Osteoblast (primary cell): ENCODE measurements at regions not wholly inside any gene's neighbourhood (a gene's known extent, or its start where the extent isn't known, plus 50 kb on each side); places are given as distances from the start of the nearest gene placed in this dataset.

Experiments
- DNase-seq: peaks from one replicate; pipeline ENCODE4 v3.0.0; 2011; ENCODE audit warnings: low spot score, mixed read lengths; ENCODE audit not compliant: insufficient read length; ENCODE audit errors: missing footprints
- H2AFZ ChIP-seq: 2 replicates; pipeline ENCODE4 v1.6.0; 2011; ENCODE audit warnings: mild to moderate bottlenecking, low read length
- H3K27ac ChIP-seq: 2 replicates; pipeline ENCODE4 v1.5.1; 2011; ENCODE audit warnings: mild to moderate bottlenecking, low read depth, low read length, moderate library complexity
- H3K27me3 ChIP-seq: 2 replicates; pipeline ENCODE4 v1.6.0; 2012; ENCODE audit warnings: mild to moderate bottlenecking, control low read depth, inconsistent platforms, low read length, moderate library complexity; ENCODE audit not compliant: insufficient read depth
- H3K36me3 ChIP-seq: 2 replicates; pipeline ENCODE4 v1.5.1; 2011; ENCODE audit warnings: mild to moderate bottlenecking, low read length, control low read depth, moderate library complexity; ENCODE audit not compliant: insufficient read depth
- H3K4me1 ChIP-seq: 2 replicates; pipeline ENCODE4 v1.5.1; 2011; ENCODE audit warnings: mild to moderate bottlenecking, low read length, control low read depth, moderate library complexity; ENCODE audit not compliant: insufficient read depth
- H3K4me2 ChIP-seq: 2 replicates; pipeline ENCODE4 v1.6.0; 2011; ENCODE audit warnings: mild to moderate bottlenecking, low read length; ENCODE audit not compliant: insufficient read depth
- H3K4me3 ChIP-seq: fragments of 200-600 bp; sonication (generic); 3 replicates; pipeline ENCODE4 v1.5.1; 2012; ENCODE audit warnings: mild to moderate bottlenecking, low read length, inconsistent platforms; ENCODE audit not compliant: insufficient read depth
- H3K79me2 ChIP-seq: 2 replicates; pipeline ENCODE4 v1.6.0; 2012; ENCODE audit warnings: mild to moderate bottlenecking, low read length, control low read depth, inconsistent platforms; ENCODE audit not compliant: insufficient read depth
- H3K9me3 ChIP-seq: 2 replicates; pipeline ENCODE4 v1.5.1; 2011; ENCODE audit warnings: low read depth, low read length, control low read depth
- H4K20me1 ChIP-seq: 2 replicates; pipeline ENCODE4 v1.6.0; 2012; ENCODE audit warnings: mild to moderate bottlenecking, low read length, control low read depth; ENCODE audit not compliant: insufficient read depth
- CTCF ChIP-seq: IDR thresholded peaks from 2 replicates; pipeline ENCODE4 v1.5.1; 2011; ENCODE audit warnings: mild to moderate bottlenecking, low read depth, low read length, moderate library complexity; ENCODE audit errors: extremely low read depth

DNA sequence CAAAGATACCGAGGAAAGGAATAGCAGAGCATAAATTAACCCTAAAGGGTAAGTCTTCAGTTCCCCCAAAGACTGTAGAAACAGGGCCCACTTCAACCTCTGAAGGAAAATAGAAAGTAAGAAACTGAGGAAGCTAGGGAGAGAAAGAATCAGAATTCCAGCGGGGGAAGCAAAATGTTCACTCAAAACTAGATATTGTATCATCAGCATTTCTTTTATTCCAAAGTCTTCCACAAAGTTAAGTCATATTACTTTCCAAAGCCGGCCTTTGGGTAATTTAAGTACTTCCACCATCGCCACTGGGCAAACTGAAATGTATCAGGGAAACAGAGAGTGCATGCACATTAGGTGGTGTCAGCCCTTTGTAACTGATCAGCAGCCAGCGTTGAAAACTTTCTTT lies 88.3 kb downstream of the RSL24D1 start:
- no peak overlapping the region for H2AFZ ChIP-seq
- H4K20me1 ChIP-seq = no peaks in the 10 kb centered on the region
- no peak overlapping the region for H3K27ac ChIP-seq
- H3K79me2 ChIP-seq = no peaks in the 10 kb centered on the region
- no peak for DNase-seq
- no peak for TF ChIP-seq CTCF
- no peaks in the 10 kb centered on the region for H3K4me1 ChIP-seq
- H3K36me3 ChIP-seq = no peaks in the 10 kb centered on the region
- H3K4me3 ChIP-seq = no peak overlapping the region
- no peak overlapping the region for H3K4me2 ChIP-seq
- H3K9me3 ChIP-seq = no peaks in the 10 kb centered on the region
- H3K27me3 ChIP-seq = no peaks in the 10 kb centered on the region

DNA sequence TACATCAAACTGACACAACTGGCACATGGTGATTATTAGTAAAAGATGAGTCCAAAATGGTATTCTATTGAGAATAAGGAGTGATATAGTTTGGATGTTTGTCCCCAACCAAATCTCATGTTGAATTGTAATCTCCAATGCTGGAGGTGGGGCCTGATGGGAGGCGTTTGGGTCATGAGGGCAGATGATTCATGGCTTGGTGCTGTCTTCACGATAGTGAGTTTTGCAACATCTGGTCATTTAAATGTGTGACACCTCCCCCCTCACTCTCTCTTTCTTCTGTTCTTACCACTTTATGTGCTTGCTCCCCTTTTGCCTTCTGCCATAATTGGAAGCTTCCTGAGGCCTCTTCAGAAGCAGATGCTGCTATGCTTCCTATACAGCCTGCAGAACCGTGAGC lies 90.6 kb downstream of the RSL24D1 start:
- H3K4me1 ChIP-seq = no peaks in the 10 kb centered on the region
- H3K27ac ChIP-seq = no peak overlapping the region
- no peaks in the 10 kb centered on the region for H3K9me3 ChIP-seq
- no peaks in the 10 kb centered on the region for H4K20me1 ChIP-seq
- H3K36me3 ChIP-seq = no peaks in the 10 kb centered on the region
- DNase-seq = no peak
- no peak for TF ChIP-seq CTCF
- no peaks in the 10 kb centered on the region for H3K27me3 ChIP-seq
- no peaks in the 10 kb centered on the region for H3K79me2 ChIP-seq
- H3K4me3 ChIP-seq = no peak overlapping the region
- H3K4me2 ChIP-seq = no peak overlapping the region
- no peak overlapping the region for H2AFZ ChIP-seq

DNA sequence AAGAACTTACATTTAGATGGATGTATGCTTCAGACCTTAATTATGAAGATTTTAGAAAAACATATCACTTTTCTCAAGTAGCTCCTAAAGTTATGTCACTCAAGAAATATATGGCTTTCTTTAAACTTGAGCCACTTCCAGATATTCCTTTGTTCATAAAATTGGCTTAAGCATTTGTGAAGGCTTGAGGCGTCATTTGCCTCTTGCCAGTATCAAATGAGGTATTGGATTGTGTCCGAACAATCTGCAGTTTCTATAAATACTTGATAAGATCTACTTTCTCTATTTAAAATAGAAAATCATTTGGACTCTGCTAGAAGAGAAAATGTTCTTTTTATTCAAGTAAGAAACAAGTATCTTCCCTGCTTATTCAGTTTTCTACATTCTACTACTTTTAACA lies 102.6 kb downstream of the RSL24D1 start:
- no peaks in the 10 kb centered on the region for H3K36me3 ChIP-seq
- H3K79me2 ChIP-seq = no peaks in the 10 kb centered on the region
- H3K4me1 ChIP-seq = no peaks in the 10 kb centered on the region
- no peaks in the 10 kb centered on the region for H4K20me1 ChIP-seq
- DNase-seq = no peak
- no peaks in the 10 kb centered on the region for H3K27me3 ChIP-seq
- H3K4me3 ChIP-seq = no peak overlapping the region
- H3K9me3 ChIP-seq = no peaks in the 10 kb centered on the region
- H2AFZ ChIP-seq = no peak overlapping the region
- no peak overlapping the region for H3K27ac ChIP-seq
- no peak overlapping the region for H3K4me2 ChIP-seq
- no peak for TF ChIP-seq CTCF

GRCh38 chr15:55088207-55088606 lies 108.5 kb downstream of the RSL24D1 start:
- Histone ChIP-seq H3K27me3 (no peaks in the 10 kb centered on the region), H3K36me3 (no peaks in the 10 kb centered on the region), H4K20me1 (no peaks in the 10 kb centered on the region), H3K27ac (no peak overlapping the region), H3K4me2 (no peak overlapping the region), H3K9me3 (no peaks in the 10 kb centered on the region), H2AFZ (no peak overlapping the region), H3K79me2 (no peaks in the 10 kb centered on the region), H3K4me1 (no peaks in the 10 kb centered on the region), H3K4me3 (no peak overlapping the region)
- no peak for TF ChIP-seq CTCF
- DNase-seq = no peak
